ENCODE measurements at regions not wholly inside any gene's neighbourhood (a gene's known extent, or its start where the extent isn't known, plus 50 kb on each side); places are given as distances from the start of the nearest gene placed in this dataset.

DNA sequence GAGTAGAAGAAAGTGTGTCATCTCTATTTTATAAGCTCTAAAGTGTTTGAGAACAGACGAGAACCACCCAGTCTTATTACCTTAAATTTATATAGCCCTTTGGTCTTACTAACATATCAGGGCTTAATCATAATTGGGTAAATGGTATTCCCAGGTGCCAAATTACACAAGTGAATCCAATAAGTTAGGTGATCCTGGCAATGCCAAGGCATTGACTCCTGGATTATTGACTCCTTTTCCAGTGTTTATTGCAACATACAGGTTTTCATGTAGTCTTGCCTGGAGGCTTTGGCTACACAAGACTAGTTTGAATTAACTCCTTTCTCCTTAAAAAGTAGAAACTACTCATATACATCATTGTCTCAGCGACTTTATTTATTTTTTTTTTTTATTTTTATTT is 59.7 kb upstream of the MAPRE2 start:
- Histone ChIP-seq H3K9ac (ENCODE audit: control insufficient read depth, insufficient read depth, low read length) (no peak overlapping the region), H3K79me2 (ENCODE audit: control insufficient read depth, insufficient read depth, low read length) (no peaks in the 10 kb centered on the region), H3K27ac (ENCODE audit: control insufficient read depth, insufficient read depth) (no peak overlapping the region), H2AFZ (ENCODE audit: control insufficient read depth, low read depth, low read length) (no peak overlapping the region), H3K4me3 (no peak overlapping the region), H3K36me3 (ENCODE audit: control insufficient read depth in 2 of 2, insufficient read depth in 2 of 2, low read length in 1 of 2) (no peaks in the 10 kb centered on the region), H4K20me1 (ENCODE audit: control insufficient read depth, insufficient read depth) (no peaks in the 10 kb centered on the region), H3K4me1 (ENCODE audit: control insufficient read depth, insufficient read depth, low read length) (peaks cover 18% of the 10 kb centered on the region), H3K9me3 (replicated peaks; ENCODE audit: control insufficient read depth, insufficient read depth, low read length) (no peaks in the 10 kb centered on the region), H3K4me2 (ENCODE audit: control insufficient read depth, insufficient read depth) (no peak overlapping the region), H3K27me3 (replicated peaks in 1 of 2; ENCODE audit: control insufficient read depth in 2 of 2, insufficient read depth in 2 of 2, low read length in 1 of 2) (peaks cover 12 to 22% of the 10 kb centered on the region in 2 experiments)
- ChIA-PET SMC1A (ENCODE audit: uncharacterized antibody, unreplicated experiment) (interaction anchor here (0.9 to 1.0 kb wide), 3 partner anchors 9 to 162 kb away, joined by 3 to 4 read pairs (median 3); no protein-coding TSS in a partner anchor), RAD21 (ENCODE audit: unreplicated experiment) (no interaction called here), CTCF (no interaction called here), POLR2A (no interaction called here)
- FAIRE-seq: no peak
- TF ChIP-seq, protein P1, sequence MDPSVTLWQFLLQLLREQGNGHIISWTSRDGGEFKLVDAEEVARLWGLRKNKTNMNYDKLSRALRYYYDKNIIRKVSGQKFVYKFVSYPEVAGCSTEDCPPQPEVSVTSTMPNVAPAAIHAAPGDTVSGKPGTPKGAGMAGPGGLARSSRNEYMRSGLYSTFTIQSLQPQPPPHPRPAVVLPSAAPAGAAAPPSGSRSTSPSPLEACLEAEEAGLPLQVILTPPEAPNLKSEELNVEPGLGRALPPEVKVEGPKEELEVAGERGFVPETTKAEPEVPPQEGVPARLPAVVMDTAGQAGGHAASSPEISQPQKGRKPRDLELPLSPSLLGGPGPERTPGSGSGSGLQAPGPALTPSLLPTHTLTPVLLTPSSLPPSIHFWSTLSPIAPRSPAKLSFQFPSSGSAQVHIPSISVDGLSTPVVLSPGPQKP (IDR thresholded peaks at IDR 0.05; ENCODE audit: low read depth, low read length): no peak
- TF ChIP-seq JUND (IDR thresholded peaks at IDR 0.05; ENCODE audit: low read depth, low read length) (no peak), CREM (IDR thresholded peaks at IDR 0.05; ENCODE audit: low read depth) (no peak), MXI1 (IDR thresholded peaks at IDR 0.05; ENCODE audit: low read depth, low read length) (no peak), ZNF384 (IDR thresholded peaks at IDR 0.05; ENCODE audit: borderline replicate concordance, low read depth, low read length) (no peak), NFYA (IDR thresholded peaks at IDR 0.05; ENCODE audit: borderline replicate concordance, low read depth, low read length) (no peak), PAX5 (IDR thresholded peaks at IDR 0.05; ENCODE audit: borderline replicate concordance, low read depth, low read length) (no peak), YBX1 (IDR thresholded peaks at IDR 0.05) (no peak)
- ATAC-seq: no peak
- no TSS peak for BruUV-seq (replicated peaks)
- in situ Hi-C loops (cut with MboI): no loop called here
- no peak for DNase-seq (ENCODE audit: low read depth, low spot score)
- intact Hi-C loops (cut with micrococcal nuclease; ENCODE audit: unreplicated experiment): no loop called here
- 0% methylated on average over 1 of the region's 2 CpGs for WGBS (ENCODE audit: insufficient coverage, insufficient replicate concordance, low lambda C conversion rate, missing lambda C conversion rate)

DNA sequence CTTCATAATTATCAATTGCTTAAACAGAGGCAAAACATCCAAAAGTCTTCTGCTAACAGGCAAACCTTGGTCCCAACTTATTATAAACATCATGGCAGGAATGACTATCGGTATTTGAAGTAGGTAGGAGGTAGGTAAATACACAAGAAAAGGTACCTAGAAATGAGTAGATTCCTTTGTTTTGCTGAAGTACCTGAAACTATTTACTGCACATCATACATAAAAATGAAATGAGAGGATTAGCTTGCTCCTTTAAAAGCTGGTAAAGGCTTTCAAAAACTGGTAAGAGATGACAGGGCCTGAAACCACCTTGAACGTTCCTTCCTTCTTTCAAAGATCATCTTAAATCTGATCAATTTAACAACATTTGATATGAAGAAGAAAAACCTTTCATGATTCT is 55.2 kb upstream of the MAPRE2 start:
- Histone ChIP-seq H3K27me3 (replicated peaks in 1 of 2; ENCODE audit: control insufficient read depth in 2 of 2, insufficient read depth in 2 of 2, low read length in 1 of 2) (no peaks in the 10 kb centered on the region), H3K9me3 (replicated peaks; ENCODE audit: control insufficient read depth, insufficient read depth, low read length) (no peaks in the 10 kb centered on the region), H3K4me1 (ENCODE audit: control insufficient read depth, insufficient read depth, low read length) (no peaks in the 10 kb centered on the region), H3K79me2 (ENCODE audit: control insufficient read depth, insufficient read depth, low read length) (no peaks in the 10 kb centered on the region), H3K27ac (ENCODE audit: control insufficient read depth, insufficient read depth) (no peak overlapping the region), H2AFZ (ENCODE audit: control insufficient read depth, low read depth, low read length) (no peak overlapping the region), H3K36me3 (ENCODE audit: control insufficient read depth in 2 of 2, insufficient read depth in 2 of 2, low read length in 1 of 2) (no peaks in the 10 kb centered on the region), H4K20me1 (ENCODE audit: control insufficient read depth, insufficient read depth) (no peaks in the 10 kb centered on the region), H3K4me2 (ENCODE audit: control insufficient read depth, insufficient read depth) (no peak overlapping the region), H3K4me3 (no peak overlapping the region), H3K9ac (ENCODE audit: control insufficient read depth, insufficient read depth, low read length) (no peak overlapping the region)
- WGBS (ENCODE audit: insufficient coverage, insufficient replicate concordance, low lambda C conversion rate, missing lambda C conversion rate): 46% methylated on average over 2 of the region's 2 CpGs
- DNase-seq (ENCODE audit: low read depth, low spot score): no peak
- no TSS peak for BruUV-seq (replicated peaks)
- ATAC-seq: no peak
- POLR2A ChIA-PET: no interaction called here
- in situ Hi-C loops (cut with MboI): no loop called here
- RAD21 ChIA-PET (ENCODE audit: unreplicated experiment): no interaction called here
- peak; percentile 13 for FAIRE-seq
- SMC1A ChIA-PET (ENCODE audit: uncharacterized antibody, unreplicated experiment): interaction anchor here (0.8 kb wide), 1 partner anchor 9 kb away, joined by 3 read pairs; no protein-coding TSS in a partner anchor
- intact Hi-C loops (cut with micrococcal nuclease; ENCODE audit: unreplicated experiment): no loop called here
- CTCF ChIA-PET: no interaction called here
- TF ChIP-seq NR2F1 (conservative IDR thresholded peaks at IDR 0.05) (no peak), PAX8 (IDR thresholded peaks at IDR 0.05) (no peak), CHD4 (IDR thresholded peaks at IDR 0.05) (no peak), ATF3 (IDR thresholded peaks at IDR 0.05; ENCODE audit: borderline replicate concordance, extremely low read depth, low read depth, low read length) (no peak)
- TF ChIP-seq, protein P2, sequence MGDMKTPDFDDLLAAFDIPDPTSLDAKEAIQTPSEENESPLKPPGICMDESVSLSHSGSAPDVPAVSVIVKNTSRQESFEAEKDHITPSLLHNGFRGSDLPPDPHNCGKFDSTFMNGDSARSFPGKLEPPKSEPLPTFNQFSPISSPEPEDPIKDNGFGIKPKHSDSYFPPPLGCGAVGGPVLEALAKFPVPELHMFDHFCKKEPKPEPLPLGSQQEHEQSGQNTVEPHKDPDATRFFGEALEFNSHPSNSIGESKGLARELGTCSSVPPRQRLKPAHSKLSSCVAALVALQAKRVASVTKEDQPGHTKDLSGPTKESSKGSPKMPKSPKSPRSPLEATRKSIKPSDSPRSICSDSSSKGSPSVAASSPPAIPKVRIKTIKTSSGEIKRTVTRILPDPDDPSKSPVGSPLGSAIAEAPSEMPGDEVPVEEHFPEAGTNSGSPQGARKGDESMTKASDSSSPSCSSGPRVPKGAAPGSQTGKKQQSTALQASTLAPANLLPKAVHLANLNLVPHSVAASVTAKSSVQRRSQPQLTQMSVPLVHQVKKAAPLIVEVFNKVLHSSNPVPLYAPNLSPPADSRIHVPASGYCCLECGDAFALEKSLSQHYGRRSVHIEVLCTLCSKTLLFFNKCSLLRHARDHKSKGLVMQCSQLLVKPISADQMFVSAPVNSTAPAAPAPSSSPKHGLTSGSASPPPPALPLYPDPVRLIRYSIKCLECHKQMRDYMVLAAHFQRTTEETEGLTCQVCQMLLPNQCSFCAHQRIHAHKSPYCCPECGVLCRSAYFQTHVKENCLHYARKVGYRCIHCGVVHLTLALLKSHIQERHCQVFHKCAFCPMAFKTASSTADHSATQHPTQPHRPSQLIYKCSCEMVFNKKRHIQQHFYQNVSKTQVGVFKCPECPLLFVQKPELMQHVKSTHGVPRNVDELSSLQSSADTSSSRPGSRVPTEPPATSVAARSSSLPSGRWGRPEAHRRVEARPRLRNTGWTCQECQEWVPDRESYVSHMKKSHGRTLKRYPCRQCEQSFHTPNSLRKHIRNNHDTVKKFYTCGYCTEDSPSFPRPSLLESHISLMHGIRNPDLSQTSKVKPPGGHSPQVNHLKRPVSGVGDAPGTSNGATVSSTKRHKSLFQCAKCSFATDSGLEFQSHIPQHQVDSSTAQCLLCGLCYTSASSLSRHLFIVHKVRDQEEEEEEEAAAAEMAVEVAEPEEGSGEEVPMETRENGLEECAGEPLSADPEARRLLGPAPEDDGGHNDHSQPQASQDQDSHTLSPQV (IDR thresholded peaks at IDR 0.05): no peak
